IMR-90 (cell line): ENCODE measurements at regions not wholly inside any gene's neighbourhood (a gene's known extent, or its start where the extent isn't known, plus 50 kb on each side); places are given as distances from the start of the nearest gene placed in this dataset.

ENCODE experiments used
- CEBPB ChIP-seq: IDR thresholded peaks from 2 replicates; pipeline ENCODE4 v1.6.1; 2012; ENCODE audit warnings: low read depth, low read length, improper control_type of control experiment
- CTCF ChIP-seq: conservative IDR thresholded peaks from 2 replicates; pipeline ENCODE4 v1.5.1; 2012; ENCODE audit warnings: mild to moderate bottlenecking, low read depth, low read length, improper control_type of control experiment
- ELK1 ChIP-seq: fragments of 150-350 bp; IDR thresholded peaks from 2 replicates; pipeline ENCODE4 v1.6.1; 2016; ENCODE audit warnings: low read depth, mild to moderate bottlenecking, low read length, moderate library complexity, borderline replicate concordance
- FOS ChIP-seq: fragments of 150-350 bp; IDR thresholded peaks from 2 replicates; pipeline ENCODE4 v1.6.1; 2016; ENCODE audit warnings: low read depth, low read length
- MAFK ChIP-seq: IDR thresholded peaks from 2 replicates; pipeline ENCODE4 v1.6.1; 2012; ENCODE audit warnings: low read depth, low read length, improper control_type of control experiment
- POLR2A ChIP-seq: IDR thresholded peaks from 2 replicates; pipeline ENCODE4 v1.6.1; 2012; ENCODE audit warnings: mild to moderate bottlenecking, low read depth, low read length
- RAD21 ChIP-seq: IDR thresholded peaks from 2 replicates; pipeline ENCODE4 v1.6.1; 2012; ENCODE audit warnings: low read length, improper control_type of control experiment

- TF ChIP-seq FOS (no peak), CTCF (no peak), POLR2A (no peak), RAD21 (no peak), CEBPB (no peak), ELK1 (no peak), MAFK (no peak)
Measured at GRCh38 chr7:25420771-25421170, 192.5 kb upstream of the NPVF start.
